ENCODE measurements at regions not wholly inside any gene's neighbourhood (a gene's known extent, or its start where the extent isn't known, plus 50 kb on each side); places are given as distances from the start of the nearest gene placed in this dataset.

DNA sequence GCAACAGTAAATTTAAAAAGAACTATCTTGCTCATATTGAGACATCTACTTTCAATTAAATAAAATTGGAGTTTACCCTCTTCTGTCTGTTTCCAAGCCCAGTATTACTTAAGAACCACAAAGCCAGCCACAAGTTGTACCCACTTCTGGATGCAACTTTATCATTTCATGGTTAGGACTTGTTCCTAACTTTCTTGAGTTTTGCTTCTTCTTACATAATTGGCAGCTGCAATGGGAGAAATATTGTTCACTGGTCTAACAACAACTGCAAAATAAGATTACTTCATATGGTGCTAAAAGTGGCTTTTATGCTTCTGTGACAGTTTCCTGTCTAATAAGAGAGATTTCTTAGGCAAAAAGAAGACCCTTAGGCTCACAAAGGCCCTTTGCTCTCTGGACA is 240.6 kb downstream of the OTOL1 start:
- no peaks in the 10 kb centered on the region for H3K27me3 ChIP-seq (replicated peaks; ENCODE audit: control insufficient read depth, insufficient read depth, low read length)
- no peaks in the 10 kb centered on the region for H3K36me3 ChIP-seq (ENCODE audit: control insufficient read depth, insufficient read depth, low read length)
- DNase-seq (ENCODE audit: extremely low read depth, insufficient read length) = no peak
- H3K4me3 ChIP-seq (replicated peaks; ENCODE audit: low read depth, low read length) = no peak overlapping the region
- TF ChIP-seq, protein P1, sequence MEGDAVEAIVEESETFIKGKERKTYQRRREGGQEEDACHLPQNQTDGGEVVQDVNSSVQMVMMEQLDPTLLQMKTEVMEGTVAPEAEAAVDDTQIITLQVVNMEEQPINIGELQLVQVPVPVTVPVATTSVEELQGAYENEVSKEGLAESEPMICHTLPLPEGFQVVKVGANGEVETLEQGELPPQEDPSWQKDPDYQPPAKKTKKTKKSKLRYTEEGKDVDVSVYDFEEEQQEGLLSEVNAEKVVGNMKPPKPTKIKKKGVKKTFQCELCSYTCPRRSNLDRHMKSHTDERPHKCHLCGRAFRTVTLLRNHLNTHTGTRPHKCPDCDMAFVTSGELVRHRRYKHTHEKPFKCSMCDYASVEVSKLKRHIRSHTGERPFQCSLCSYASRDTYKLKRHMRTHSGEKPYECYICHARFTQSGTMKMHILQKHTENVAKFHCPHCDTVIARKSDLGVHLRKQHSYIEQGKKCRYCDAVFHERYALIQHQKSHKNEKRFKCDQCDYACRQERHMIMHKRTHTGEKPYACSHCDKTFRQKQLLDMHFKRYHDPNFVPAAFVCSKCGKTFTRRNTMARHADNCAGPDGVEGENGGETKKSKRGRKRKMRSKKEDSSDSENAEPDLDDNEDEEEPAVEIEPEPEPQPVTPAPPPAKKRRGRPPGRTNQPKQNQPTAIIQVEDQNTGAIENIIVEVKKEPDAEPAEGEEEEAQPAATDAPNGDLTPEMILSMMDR (IDR thresholded peaks at IDR 0.05; ENCODE audit: insufficient read depth, low read length, poor library complexity, severe bottlenecking) = no peak

DNA sequence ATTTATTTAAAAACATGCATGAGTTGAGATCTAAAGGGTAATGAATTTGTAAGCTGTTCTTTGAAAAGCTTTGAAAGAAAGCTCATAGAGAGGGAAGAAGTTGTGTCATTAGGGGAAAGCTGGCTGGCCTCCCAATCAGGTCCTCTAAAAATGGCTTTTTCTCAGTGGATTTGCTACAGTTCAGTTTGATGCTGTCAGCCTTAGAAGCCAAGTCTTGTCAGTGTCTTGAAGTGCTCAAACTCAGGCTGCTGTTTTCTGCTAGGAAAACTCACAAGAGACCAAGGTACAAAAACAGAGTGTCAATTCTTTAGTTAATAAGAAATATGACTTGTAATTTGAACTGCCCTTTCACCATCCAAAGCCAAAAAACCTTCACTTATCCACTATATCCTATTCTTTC is 243.8 kb downstream of the OTOL1 start:
- TF ChIP-seq, protein P1 (IDR thresholded peaks at IDR 0.05; ENCODE audit: insufficient read depth, low read length, poor library complexity, severe bottlenecking) = no peak
- no peak for DNase-seq (ENCODE audit: extremely low read depth, insufficient read length)
- no peaks in the 10 kb centered on the region for H3K36me3 ChIP-seq (ENCODE audit: control insufficient read depth, insufficient read depth, low read length)
- H3K27me3 ChIP-seq (replicated peaks; ENCODE audit: control insufficient read depth, insufficient read depth, low read length) = no peaks in the 10 kb centered on the region
- no peak overlapping the region for H3K4me3 ChIP-seq (replicated peaks; ENCODE audit: low read depth, low read length)

DNA sequence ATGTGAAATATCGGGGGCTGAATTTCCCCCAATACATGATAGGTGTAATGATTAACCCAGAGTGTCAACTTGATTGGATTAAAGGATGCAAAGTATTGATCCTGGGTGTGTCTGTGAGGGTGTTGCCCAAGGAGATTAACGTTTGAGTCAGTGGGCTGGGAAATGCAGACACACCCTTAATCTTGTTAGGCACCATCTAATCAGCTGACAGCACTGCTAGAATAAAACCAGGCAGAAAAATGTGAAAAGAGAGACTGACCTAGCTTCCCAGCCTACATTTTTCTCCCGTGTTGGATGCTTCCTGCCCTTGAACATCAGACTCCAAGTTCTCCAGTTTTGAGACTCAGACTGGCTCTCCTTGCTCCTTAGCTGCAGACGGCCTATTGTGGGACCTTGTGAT is 247.8 kb downstream of the OTOL1 start:
- TF ChIP-seq, protein P1 (IDR thresholded peaks at IDR 0.05; ENCODE audit: insufficient read depth, low read length, poor library complexity, severe bottlenecking) = no peak
- no peaks in the 10 kb centered on the region for H3K27me3 ChIP-seq (replicated peaks; ENCODE audit: control insufficient read depth, insufficient read depth, low read length)
- H3K36me3 ChIP-seq (ENCODE audit: control insufficient read depth, insufficient read depth, low read length) = no peaks in the 10 kb centered on the region
- DNase-seq (ENCODE audit: extremely low read depth, insufficient read length) = no peak
- H3K4me3 ChIP-seq (replicated peaks; ENCODE audit: low read depth, low read length) = no peak overlapping the region

DNA sequence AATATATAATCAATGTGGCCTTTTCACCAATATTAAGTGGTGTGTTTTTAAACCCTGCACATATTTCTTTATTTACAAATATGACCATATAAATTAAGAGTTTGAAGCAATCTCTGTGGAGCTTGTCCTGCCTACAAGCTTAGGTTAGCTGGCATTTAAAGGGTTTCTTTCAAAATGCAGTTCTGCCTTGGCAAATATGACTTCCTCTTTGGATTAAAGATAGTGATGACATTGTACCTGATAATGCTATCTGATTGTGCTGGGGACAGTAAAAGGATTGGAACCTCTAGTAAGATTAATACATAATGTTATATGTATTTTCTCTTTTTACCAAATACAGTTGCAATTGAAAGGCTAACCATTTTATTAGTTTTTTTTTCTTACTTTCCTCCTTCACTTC is 249.1 kb downstream of the OTOL1 start:
- H3K27me3 ChIP-seq (replicated peaks; ENCODE audit: control insufficient read depth, insufficient read depth, low read length) = no peaks in the 10 kb centered on the region
- H3K4me3 ChIP-seq (replicated peaks; ENCODE audit: low read depth, low read length) = no peak overlapping the region
- DNase-seq (ENCODE audit: extremely low read depth, insufficient read length) = no peak
- no peaks in the 10 kb centered on the region for H3K36me3 ChIP-seq (ENCODE audit: control insufficient read depth, insufficient read depth, low read length)
- TF ChIP-seq, protein P1 (IDR thresholded peaks at IDR 0.05; ENCODE audit: insufficient read depth, low read length, poor library complexity, severe bottlenecking) = no peak

DNA sequence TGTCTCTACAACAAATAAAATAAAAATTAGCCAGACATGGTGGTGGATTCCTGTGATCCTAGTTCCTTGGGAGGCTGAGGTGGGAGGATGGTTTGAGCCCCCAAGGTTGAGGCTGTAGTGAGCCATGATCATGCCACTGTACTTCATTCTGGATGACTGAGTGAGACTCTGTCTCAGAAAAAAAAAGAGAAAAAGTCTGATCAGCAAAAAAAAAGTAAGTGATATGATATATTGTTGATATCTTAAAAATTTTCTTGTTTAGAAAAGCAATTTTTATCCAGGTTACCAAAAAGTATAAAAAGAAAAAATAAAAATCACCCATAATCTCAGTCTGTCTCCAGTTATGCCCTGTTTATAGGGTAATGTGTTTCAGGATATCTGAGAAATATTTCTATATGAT is 251.4 kb downstream of the OTOL1 start:
- Histone ChIP-seq H3K4me3 (replicated peaks; ENCODE audit: low read depth, low read length) (no peak overlapping the region), H3K36me3 (ENCODE audit: control insufficient read depth, insufficient read depth, low read length) (no peaks in the 10 kb centered on the region), H3K27me3 (replicated peaks; ENCODE audit: control insufficient read depth, insufficient read depth, low read length) (no peaks in the 10 kb centered on the region)
- TF ChIP-seq, protein P1 (IDR thresholded peaks at IDR 0.05; ENCODE audit: insufficient read depth, low read length, poor library complexity, severe bottlenecking) = no peak
- DNase-seq (ENCODE audit: extremely low read depth, insufficient read length) = no peak

DNA sequence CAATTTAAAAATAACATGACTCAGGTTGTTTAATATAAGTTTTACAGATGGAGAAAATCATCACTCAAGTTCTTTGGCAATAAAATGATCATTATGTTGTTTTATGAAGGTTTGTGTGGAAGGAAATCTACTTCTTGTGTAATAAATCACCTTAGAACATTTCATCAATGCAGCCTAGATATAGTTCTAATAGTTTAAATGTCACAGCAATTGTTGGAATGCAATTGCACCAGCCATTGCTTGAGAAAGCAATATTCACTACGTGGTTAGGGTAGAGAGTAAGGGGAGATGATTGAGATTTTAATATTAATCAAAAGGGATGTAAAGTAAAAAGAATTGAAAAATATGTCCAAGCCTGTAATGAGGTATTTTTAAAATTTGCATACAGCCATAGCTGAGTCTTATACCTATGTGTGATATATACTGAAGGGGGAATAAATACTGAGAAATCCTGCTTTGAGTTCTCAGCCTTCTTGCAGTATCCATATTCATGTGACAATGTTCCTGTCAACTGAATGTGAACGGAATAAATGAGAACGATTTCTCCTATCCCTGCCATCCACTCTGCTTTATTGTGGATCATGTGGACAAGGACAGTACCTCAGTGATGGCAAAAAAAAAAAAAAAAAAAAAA is 257.9 kb downstream of the OTOL1 start:
- TF ChIP-seq, protein P1 (IDR thresholded peaks at IDR 0.05; ENCODE audit: insufficient read depth, low read length, poor library complexity, severe bottlenecking) = no peak
- DNase-seq (ENCODE audit: extremely low read depth, insufficient read length) = no peak
- Histone ChIP-seq H3K27me3 (replicated peaks; ENCODE audit: control insufficient read depth, insufficient read depth, low read length) (no peaks in the 10 kb centered on the region), H3K4me3 (replicated peaks; ENCODE audit: low read depth, low read length) (no peak overlapping the region), H3K36me3 (ENCODE audit: control insufficient read depth, insufficient read depth, low read length) (no peaks in the 10 kb centered on the region)
